Trophoblast cell (in vitro differentiated cells and primary cell): ENCODE measurements at regions not wholly inside any gene's neighbourhood (a gene's known extent, or its start where the extent isn't known, plus 50 kb on each side); places are given as distances from the start of the nearest gene placed in this dataset.

ENCODE experiments used
- DNase-seq, 2 donors: peaks; one replicate each; pipeline ENCODE4 v3.0.0-alpha.2; 2016
- H2AFZ ChIP-seq: 2 replicates; pipeline ENCODE4 v1.6.1; 2013; ENCODE audit warnings: low read length, moderate library complexity, mild to moderate bottlenecking; ENCODE audit not compliant: insufficient read depth, poor library complexity
- H2AK5ac ChIP-seq: 2 replicates; pipeline ENCODE4 v1.6.1; 2013; ENCODE audit warnings: mild to moderate bottlenecking, low read length
- H2BK120ac ChIP-seq: 2 replicates; pipeline ENCODE4 v1.6.1; 2013; ENCODE audit warnings: low read length, mild to moderate bottlenecking, moderate library complexity; ENCODE audit not compliant: insufficient read depth, poor library complexity
- H2BK12ac ChIP-seq: 2 replicates; pipeline ENCODE4 v1.6.1; 2013; ENCODE audit warnings: mild to moderate bottlenecking, low read length, moderate library complexity
- H2BK5ac ChIP-seq: 2 replicates; pipeline ENCODE4 v1.6.1; 2013; ENCODE audit warnings: low read length, low read depth, moderate library complexity, mild to moderate bottlenecking; ENCODE audit not compliant: poor library complexity
- H3K14ac ChIP-seq: 2 replicates; pipeline ENCODE4 v1.6.1; 2013; ENCODE audit warnings: mild to moderate bottlenecking, low read length
- H3K18ac ChIP-seq: 2 replicates; pipeline ENCODE4 v1.6.1; 2013; ENCODE audit warnings: mild to moderate bottlenecking, low read length
- H3K23ac ChIP-seq: 2 replicates; pipeline ENCODE4 v1.6.1; 2013; ENCODE audit warnings: low read length
- H3K27ac ChIP-seq: 2 replicates; pipeline ENCODE4 v1.5.1; 2013; ENCODE audit warnings: low read depth, mild to moderate bottlenecking, inconsistent platforms, low read length, moderate library complexity
- H3K27me3 ChIP-seq: 2 replicates; pipeline ENCODE4 v1.6.1; 2013; ENCODE audit warnings: inconsistent platforms, mild to moderate bottlenecking, low read length, moderate library complexity; ENCODE audit not compliant: insufficient read depth
- H3K36me3 ChIP-seq, 2 experiments: 1 replicate in 1 of 2; 2 replicates in 1 of 2; pipeline ENCODE4 v1.6.1; 2013; ENCODE audit warnings: low read length in 2 of 2, mild to moderate bottlenecking in 2 of 2, moderate library complexity in 1 of 2; ENCODE audit not compliant: insufficient read depth in 2 of 2, control insufficient read depth in 1 of 2
- H3K4ac ChIP-seq: 2 replicates; pipeline ENCODE4 v1.6.1; 2013; ENCODE audit warnings: low read depth, mild to moderate bottlenecking, low read length, moderate library complexity
- H3K4me1 ChIP-seq, 2 experiments: 1 replicate in 1 of 2; 2 replicates in 1 of 2; pipeline ENCODE4 v1.6.1; 2013; ENCODE audit warnings: low read length in 2 of 2, mild to moderate bottlenecking in 2 of 2, moderate library complexity in 1 of 2; ENCODE audit not compliant: insufficient read depth in 2 of 2, control insufficient read depth in 1 of 2
- H3K4me2 ChIP-seq: 2 replicates; pipeline ENCODE4 v1.6.1; 2013; ENCODE audit warnings: inconsistent platforms, mild to moderate bottlenecking, low read length, moderate library complexity
- H3K4me3 ChIP-seq: 2 replicates; pipeline ENCODE4 v1.5.1; 2013; ENCODE audit warnings: mild to moderate bottlenecking, low read depth, low read length, inconsistent platforms
- H3K79me1 ChIP-seq: one replicate; pipeline ENCODE4 v1.6.1; 2013; ENCODE audit warnings: low read length
- H3K79me2 ChIP-seq: 2 replicates; pipeline ENCODE4 v1.6.1; 2013; ENCODE audit warnings: low read length, mild to moderate bottlenecking; ENCODE audit not compliant: control insufficient read depth, insufficient read depth, poor library complexity
- H3K9ac ChIP-seq: 2 replicates; pipeline ENCODE4 v1.6.1; 2013; ENCODE audit warnings: mild to moderate bottlenecking, low read length
- H3K9me3 ChIP-seq: 2 replicates; pipeline ENCODE4 v1.6.1; 2013; ENCODE audit warnings: low read depth, mild to moderate bottlenecking, control low read depth, inconsistent platforms, low read length; ENCODE audit not compliant: insufficient read depth
- H4K12ac ChIP-seq: 2 replicates; pipeline ENCODE4 v1.6.1; 2013; ENCODE audit warnings: low read depth, mild to moderate bottlenecking, low read length, moderate library complexity
- H4K8ac ChIP-seq: 2 replicates; pipeline ENCODE4 v1.6.1; 2013; ENCODE audit warnings: low read depth, mild to moderate bottlenecking, low read length, moderate library complexity
- H4K91ac ChIP-seq: one replicate; pipeline ENCODE4 v1.6.1; 2013; ENCODE audit warnings: low read depth, mild to moderate bottlenecking, low read length, moderate library complexity
- WGBS: extraction: QIAGEN DNeasy Blood & Tissue Kit; methylation state at CpG from one replicate; pipeline ENCODE4 v1.1.7; 2013; ENCODE audit warnings: missing lambda C conversion rate; ENCODE audit not compliant: insufficient read length, insufficient coverage; ENCODE audit errors: extremely low coverage; 5-methylcytosine and 5-hydroxymethylcytosine counted together

GRCh38 chr18:34120294-34120693 lies 104.4 kb downstream of the NOL4 start:
- Histone ChIP-seq H4K8ac (no peak overlapping the region), H3K4me1 (peaks cover 0 to 3% of the 10 kb centered on the region in 2 experiments), H3K36me3 (no peaks in the 10 kb centered on the region), H3K79me1 (peaks cover 2% of the 10 kb centered on the region), H2BK120ac (no peak overlapping the region), H3K27ac (no peak overlapping the region), H4K91ac (no peak overlapping the region), H2BK12ac (no peak overlapping the region), H2BK5ac (no peak overlapping the region), H3K14ac (no peak overlapping the region), H3K4me2 (no peak overlapping the region), H2AK5ac (no peak overlapping the region), H3K27me3 (no peaks in the 10 kb centered on the region), H3K4me3 (no peak overlapping the region), H3K18ac (no peak overlapping the region), H3K4ac (no peak overlapping the region), H4K12ac (no peak overlapping the region), H3K9ac (no peak overlapping the region), H3K9me3 (no peaks in the 10 kb centered on the region), H2AFZ (no peak overlapping the region), H3K79me2 (no peaks in the 10 kb centered on the region), H3K23ac (no peak overlapping the region)
- no peak for DNase-seq
- no CpG with 5 or more reads among the region's 1 CpG for WGBS

GRCh38 chr18:34117319-34117718 lies 107.4 kb downstream of the NOL4 start:
- H4K12ac ChIP-seq: no peak overlapping the region
- H2AFZ ChIP-seq: no peak overlapping the region
- DNase-seq: no peak
- no peak overlapping the region for H3K14ac ChIP-seq
- H3K79me2 ChIP-seq: no peaks in the 10 kb centered on the region
- no peak overlapping the region for H2AK5ac ChIP-seq
- H3K23ac ChIP-seq: no peak overlapping the region
- no peak overlapping the region for H3K27ac ChIP-seq
- no peak overlapping the region for H4K8ac ChIP-seq
- H3K4me1 ChIP-seq: peaks cover 0 to 3% of the 10 kb centered on the region in 2 experiments
- no peak overlapping the region for H3K4me3 ChIP-seq
- H3K4ac ChIP-seq: no peak overlapping the region
- H2BK12ac ChIP-seq: no peak overlapping the region
- WGBS: no CpG with 5 or more reads among the region's 2 CpGs
- H3K27me3 ChIP-seq: no peaks in the 10 kb centered on the region
- H3K36me3 ChIP-seq: no peaks in the 10 kb centered on the region
- H4K91ac ChIP-seq: no peak overlapping the region
- H2BK120ac ChIP-seq: no peak overlapping the region
- H3K9ac ChIP-seq: no peak overlapping the region
- H3K9me3 ChIP-seq: peaks cover 3% of the 10 kb centered on the region
- no peak overlapping the region for H3K4me2 ChIP-seq
- peaks cover 2% of the 10 kb centered on the region for H3K79me1 ChIP-seq
- no peak overlapping the region for H2BK5ac ChIP-seq
- no peak overlapping the region for H3K18ac ChIP-seq

DNA sequence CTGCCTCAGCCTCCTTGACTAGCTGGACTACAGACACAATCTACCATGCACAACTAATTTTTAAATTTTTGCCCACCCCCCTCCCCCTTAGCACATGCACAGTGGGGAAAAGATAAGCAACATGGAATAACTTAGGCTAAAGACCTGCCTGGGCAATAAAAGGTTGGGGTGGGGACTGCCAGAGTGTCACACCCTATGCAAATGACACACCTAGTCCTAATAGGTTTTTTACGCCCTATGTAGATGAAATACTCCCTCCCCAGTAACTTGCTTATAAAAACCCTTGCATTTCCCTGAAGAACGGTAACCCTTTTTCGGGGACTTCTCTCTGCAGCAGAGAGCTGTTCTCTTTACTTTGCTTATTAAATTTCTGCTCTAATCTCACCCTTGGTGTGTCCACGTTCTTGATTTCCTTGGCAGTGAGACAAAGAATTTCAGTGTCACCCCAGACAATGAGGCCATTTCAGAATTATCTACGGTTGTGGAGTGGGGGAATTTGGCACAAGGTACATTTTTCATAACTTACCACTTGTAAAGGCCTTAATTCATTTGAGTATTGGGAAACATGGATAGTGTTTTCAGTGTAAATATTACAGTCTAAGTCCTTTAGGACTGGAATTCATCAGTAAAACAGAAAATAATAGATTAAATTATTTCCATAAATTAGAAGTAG lies 109.2 kb downstream of the NOL4 start:
- no peaks in the 10 kb centered on the region for H3K36me3 ChIP-seq
- WGBS: no CpG with 5 or more reads among the region's 5 CpGs
- peaks cover 3% of the 10 kb centered on the region for H3K9me3 ChIP-seq
- H3K4me1 ChIP-seq: no peaks in the 10 kb centered on the region
- no peak overlapping the region for H4K8ac ChIP-seq
- H2AK5ac ChIP-seq: no peak overlapping the region
- no peak overlapping the region for H3K14ac ChIP-seq
- H3K27ac ChIP-seq: no peak overlapping the region
- H2AFZ ChIP-seq: no peak overlapping the region
- H2BK120ac ChIP-seq: no peak overlapping the region
- no peaks in the 10 kb centered on the region for H3K79me2 ChIP-seq
- H3K27me3 ChIP-seq: no peaks in the 10 kb centered on the region
- peaks cover 2% of the 10 kb centered on the region for H3K79me1 ChIP-seq
- H3K4ac ChIP-seq: no peak overlapping the region
- H4K12ac ChIP-seq: no peak overlapping the region
- no peak overlapping the region for H3K9ac ChIP-seq
- no peak overlapping the region for H2BK12ac ChIP-seq
- H2BK5ac ChIP-seq: no peak overlapping the region
- H3K23ac ChIP-seq: no peak overlapping the region
- H4K91ac ChIP-seq: no peak overlapping the region
- H3K18ac ChIP-seq: no peak overlapping the region
- no peak overlapping the region for H3K4me2 ChIP-seq
- no peak overlapping the region for H3K4me3 ChIP-seq
- DNase-seq: no peak

- Histone ChIP-seq H3K4ac (no peak overlapping the region), H3K9ac (no peak overlapping the region), H3K4me2 (no peak overlapping the region), H2BK5ac (no peak overlapping the region), H3K18ac (no peak overlapping the region), H2AK5ac (no peak overlapping the region), H3K4me1 (no peaks in the 10 kb centered on the region), H3K79me2 (no peaks in the 10 kb centered on the region), H2AFZ (no peak overlapping the region), H4K12ac (no peak overlapping the region), H2BK120ac (no peak overlapping the region), H3K79me1 (peaks cover 2% of the 10 kb centered on the region), H3K23ac (no peak overlapping the region), H4K8ac (no peak overlapping the region), H3K27ac (no peak overlapping the region), H3K36me3 (no peaks in the 10 kb centered on the region), H3K27me3 (no peaks in the 10 kb centered on the region), H3K14ac (no peak overlapping the region), H3K4me3 (no peak overlapping the region), H2BK12ac (no peak overlapping the region), H4K91ac (no peak overlapping the region), H3K9me3 (peaks cover 3% of the 10 kb centered on the region)
- no peak for DNase-seq
- WGBS: no CpG with 5 or more reads among the region's 4 CpGs
Measured at GRCh38 chr18:34114996-34115395, 109.7 kb downstream of the NOL4 start.
